H1 (cell line): ENCODE measurements at regions not wholly inside any gene's neighbourhood (a gene's known extent, or its start where the extent isn't known, plus 50 kb on each side); places are given as distances from the start of the nearest gene placed in this dataset.

ENCODE experiments used
- BCL11A ChIP-seq, 2 experiments: IDR thresholded peaks; one replicate each; pipeline ENCODE4 v1.6.1; 2011; ENCODE audit warnings: low read depth in 2 of 2, low read length in 2 of 2, mild to moderate bottlenecking in 2 of 2
- CHD1 ChIP-seq: IDR thresholded peaks from 2 replicates; pipeline ENCODE4 v1.6.1; 2012; ENCODE audit warnings: low read depth, low read length, improper control_type of control experiment
- CHD7 ChIP-seq: fragments of 300-600 bp; sonication (generic); IDR thresholded peaks from 2 replicates; pipeline ENCODE4 v1.7.1; 2012; ENCODE audit warnings: low read length, moderate library complexity, mild to moderate bottlenecking, inconsistent platforms; ENCODE audit not compliant: insufficient replicate concordance
- EGR1 ChIP-seq: IDR thresholded peaks from 2 replicates; pipeline ENCODE4 v1.6.1; 2011; ENCODE audit warnings: low read depth, low read length, borderline replicate concordance
- EZH2 ChIP-seq: fragments of 200-600 bp; sonication (generic); IDR thresholded peaks from 2 replicates; pipeline ENCODE4 v1.7.1; 2012; ENCODE audit warnings: low read depth, mild to moderate bottlenecking, moderate library complexity, low read length, inconsistent platforms; ENCODE audit not compliant: severe bottlenecking
- GABPA ChIP-seq: IDR thresholded peaks from 2 replicates; pipeline ENCODE4 v1.6.1; 2011; ENCODE audit warnings: mild to moderate bottlenecking, low read length, moderate library complexity, borderline replicate concordance; ENCODE audit not compliant: insufficient read depth
- HDAC2 ChIP-seq, 2 experiments: fragments of 300-600 bp in 1 of 2; sonication (generic) in 1 of 2; IDR thresholded peaks; 2 replicates each; pipeline ENCODE4 v1.6.1; 2011 to 2012; ENCODE audit warnings: low read depth in 2 of 2, low read length in 2 of 2, mild to moderate bottlenecking in 2 of 2, moderate library complexity in 2 of 2, borderline replicate concordance in 1 of 2, inconsistent platforms in 1 of 2
- HDAC6 ChIP-seq: IDR thresholded peaks from one replicate; pipeline ENCODE4 v1.7.1; 2012; ENCODE audit warnings: low read depth, mild to moderate bottlenecking, inconsistent platforms, low read length, moderate library complexity
- KDM4A ChIP-seq: IDR thresholded peaks from one replicate; pipeline ENCODE4 v1.7.1; 2012; ENCODE audit warnings: low read depth, mild to moderate bottlenecking, moderate library complexity, low read length, inconsistent platforms; ENCODE audit not compliant: severe bottlenecking
- MAX ChIP-seq: IDR thresholded peaks from 2 replicates; pipeline ENCODE4 v1.6.1; 2012; ENCODE audit warnings: inconsistent platforms
- SAP30 ChIP-seq: fragments of 300-600 bp; sonication (generic); IDR thresholded peaks from 2 replicates; pipeline ENCODE4 v1.7.1; 2012; ENCODE audit warnings: low read length, moderate library complexity, mild to moderate bottlenecking, inconsistent platforms; ENCODE audit not compliant: insufficient read depth, insufficient replicate concordance

GRCh38 chr14:27886256-27886655 is 880.3 kb upstream of the FOXG1 start (continued):
- TF ChIP-seq CHD7 (no peak), EGR1 (no peak), BCL11A (IDR thresholded peaks at IDR 0.05; ENCODE audit: low read depth in 2 of 2, low read length in 2 of 2) (no peak), EZH2 (no peak), HDAC6 (no peak), GABPA (no peak), HDAC2 (IDR thresholded peaks at IDR 0.05; ENCODE audit: borderline replicate concordance in 1 of 2, low read depth in 2 of 2, low read length in 2 of 2) (no peak), SAP30 (no peak), CHD1 (no peak), MAX (no peak), KDM4A (no peak)
- TF ChIP-seq, all 59 proteins: peak for 0
